ENCODE measurements at regions not wholly inside any gene's neighbourhood (a gene's known extent, or its start where the extent isn't known, plus 50 kb on each side); places are given as distances from the start of the nearest gene placed in this dataset.
A peak's percentile ranks its signal among the peaks of the same experiment; 100 is the strongest.

- DNase-seq: no peak
Measured at GRCh38 chr5:82839881-82840280, 237.3 kb downstream of the TMEM167A start.

GRCh38 chr5:82835488-82835887, 241.7 kb downstream of the TMEM167A start:
- no peak for DNase-seq

GRCh38 chr5:82834151-82834550, 243.0 kb downstream of the TMEM167A start:
- DNase-seq: no peak

GRCh38 chr5:82833277-82833676, 243.9 kb downstream of the TMEM167A start:
- DNase-seq: no peak

- no peak for DNase-seq
Measured at GRCh38 chr5:82832445-82832844, 244.7 kb downstream of the TMEM167A start.

- DNase-seq: no peak
Measured at GRCh38 chr5:82828211-82828610, 249.0 kb downstream of the TMEM167A start.

- DNase-seq: no peak
Measured at GRCh38 chr5:82827651-82828050, 249.5 kb downstream of the TMEM167A start.

GRCh38 chr5:82822634-82822927, 254.6 kb downstream of the TMEM167A start:
- no peak for DNase-seq

GRCh38 chr5:82821846-82822633, 255.2 kb downstream of the TMEM167A start:
- DNase-seq: no peak

- no peak for DNase-seq
Measured at GRCh38 chr5:82820961-82821845, 256.0 kb downstream of the TMEM167A start.

- DNase-seq: no peak
Measured at GRCh38 chr5:82820188-82820587, 257.0 kb downstream of the TMEM167A start.

- DNase-seq: no peak
Measured at GRCh38 chr5:82817897-82818676, 259.1 kb downstream of the TMEM167A start.

- DNase-seq: no peak
Measured at GRCh38 chr5:82816926-82817325, 260.3 kb downstream of the TMEM167A start.

GRCh38 chr5:82815871-82816270, 261.3 kb downstream of the TMEM167A start:
- DNase-seq: no peak

- DNase-seq: no peak
Measured at GRCh38 chr5:82813861-82814260, 263.3 kb downstream of the TMEM167A start.

GRCh38 chr5:82812575-82812974, 264.6 kb downstream of the TMEM167A start:
- peak; percentile 22 for DNase-seq

GRCh38 chr5:82811490-82811889, 265.7 kb downstream of the TMEM167A start:
- DNase-seq: no peak

GRCh38 chr5:82809420-82810143, 267.6 kb downstream of the TMEM167A start:
- no peak for DNase-seq

- no peak for DNase-seq
Measured at GRCh38 chr5:82808960-82809359, 268.2 kb downstream of the TMEM167A start.

- no peak for DNase-seq
Measured at GRCh38 chr5:82807021-82807420, 270.2 kb downstream of the TMEM167A start.

- peak; percentile 9 for DNase-seq
Measured at GRCh38 chr5:82806513-82806912, 270.7 kb downstream of the TMEM167A start.

- no peak for DNase-seq
Measured at GRCh38 chr5:82804155-82804690, 273.0 kb downstream of the TMEM167A start.
